Osteoblast (primary cell): ENCODE measurements at regions not wholly inside any gene's neighbourhood (a gene's known extent, or its start where the extent isn't known, plus 50 kb on each side); places are given as distances from the start of the nearest gene placed in this dataset.

ENCODE experiments used
- DNase-seq: peaks from one replicate; pipeline ENCODE4 v3.0.0; 2011; ENCODE audit warnings: low spot score, mixed read lengths; ENCODE audit not compliant: insufficient read length; ENCODE audit errors: missing footprints
- H2AFZ ChIP-seq: 2 replicates; pipeline ENCODE4 v1.6.0; 2011; ENCODE audit warnings: mild to moderate bottlenecking, low read length
- H3K27ac ChIP-seq: 2 replicates; pipeline ENCODE4 v1.5.1; 2011; ENCODE audit warnings: mild to moderate bottlenecking, low read depth, low read length, moderate library complexity
- H3K27me3 ChIP-seq: 2 replicates; pipeline ENCODE4 v1.6.0; 2012; ENCODE audit warnings: mild to moderate bottlenecking, control low read depth, inconsistent platforms, low read length, moderate library complexity; ENCODE audit not compliant: insufficient read depth
- H3K36me3 ChIP-seq: 2 replicates; pipeline ENCODE4 v1.5.1; 2011; ENCODE audit warnings: mild to moderate bottlenecking, low read length, control low read depth, moderate library complexity; ENCODE audit not compliant: insufficient read depth
- H3K4me1 ChIP-seq: 2 replicates; pipeline ENCODE4 v1.5.1; 2011; ENCODE audit warnings: mild to moderate bottlenecking, low read length, control low read depth, moderate library complexity; ENCODE audit not compliant: insufficient read depth
- H3K4me2 ChIP-seq: 2 replicates; pipeline ENCODE4 v1.6.0; 2011; ENCODE audit warnings: mild to moderate bottlenecking, low read length; ENCODE audit not compliant: insufficient read depth
- H3K4me3 ChIP-seq: fragments of 200-600 bp; sonication (generic); 3 replicates; pipeline ENCODE4 v1.5.1; 2012; ENCODE audit warnings: mild to moderate bottlenecking, low read length, inconsistent platforms; ENCODE audit not compliant: insufficient read depth
- H3K79me2 ChIP-seq: 2 replicates; pipeline ENCODE4 v1.6.0; 2012; ENCODE audit warnings: mild to moderate bottlenecking, low read length, control low read depth, inconsistent platforms; ENCODE audit not compliant: insufficient read depth
- H3K9me3 ChIP-seq: 2 replicates; pipeline ENCODE4 v1.5.1; 2011; ENCODE audit warnings: low read depth, low read length, control low read depth
- H4K20me1 ChIP-seq: 2 replicates; pipeline ENCODE4 v1.6.0; 2012; ENCODE audit warnings: mild to moderate bottlenecking, low read length, control low read depth; ENCODE audit not compliant: insufficient read depth
- CTCF ChIP-seq: IDR thresholded peaks from 2 replicates; pipeline ENCODE4 v1.5.1; 2011; ENCODE audit warnings: mild to moderate bottlenecking, low read depth, low read length, moderate library complexity; ENCODE audit errors: extremely low read depth

GRCh38 chr5:2575292-2575691, 176.2 kb downstream of the IRX2 start:
- Histone ChIP-seq H3K36me3 (no peaks in the 10 kb centered on the region), H2AFZ (no peak overlapping the region), H3K27me3 (no peaks in the 10 kb centered on the region), H3K4me1 (no peaks in the 10 kb centered on the region), H3K9me3 (no peaks in the 10 kb centered on the region), H3K27ac (no peak overlapping the region), H3K4me3 (no peak overlapping the region), H4K20me1 (no peaks in the 10 kb centered on the region), H3K79me2 (no peaks in the 10 kb centered on the region), H3K4me2 (no peak overlapping the region)
- no peak for TF ChIP-seq CTCF
- no peak for DNase-seq

- no peaks in the 10 kb centered on the region for H3K9me3 ChIP-seq
- no peak overlapping the region for H3K27ac ChIP-seq
Measured at GRCh38 chr5:2574155-2574554, 177.3 kb downstream of the IRX2 start.

GRCh38 chr5:2570586-2570985, 180.9 kb downstream of the IRX2 start:
- Histone ChIP-seq H3K4me2 (no peak overlapping the region), H3K36me3 (no peaks in the 10 kb centered on the region), H3K4me3 (no peak overlapping the region), H2AFZ (no peak overlapping the region), H3K79me2 (no peaks in the 10 kb centered on the region), H3K27ac (no peak overlapping the region), H3K4me1 (no peaks in the 10 kb centered on the region), H4K20me1 (no peaks in the 10 kb centered on the region), H3K27me3 (no peaks in the 10 kb centered on the region), H3K9me3 (no peaks in the 10 kb centered on the region)
- no peak for DNase-seq
- TF ChIP-seq CTCF = no peak

More at GRCh38 chr5:2574155-2574554, 177.3 kb downstream of the IRX2 start:
- Histone ChIP-seq H3K4me3 (no peak overlapping the region), H4K20me1 (no peaks in the 10 kb centered on the region), H3K36me3 (no peaks in the 10 kb centered on the region), H2AFZ (no peak overlapping the region), H3K79me2 (no peaks in the 10 kb centered on the region), H3K27me3 (no peaks in the 10 kb centered on the region), H3K4me1 (no peaks in the 10 kb centered on the region), H3K4me2 (no peak overlapping the region)
- no peak for TF ChIP-seq CTCF
- no peak for DNase-seq

- Histone ChIP-seq H3K4me2 (no peak overlapping the region), H4K20me1 (no peaks in the 10 kb centered on the region), H3K27ac (no peak overlapping the region), H2AFZ (no peak overlapping the region), H3K4me1 (no peaks in the 10 kb centered on the region), H3K27me3 (no peaks in the 10 kb centered on the region), H3K36me3 (no peaks in the 10 kb centered on the region), H3K79me2 (no peaks in the 10 kb centered on the region), H3K9me3 (no peaks in the 10 kb centered on the region), H3K4me3 (no peak overlapping the region)
- no peak for TF ChIP-seq CTCF
- no peak for DNase-seq
Measured at GRCh38 chr5:2569774-2570542, 181.5 kb downstream of the IRX2 start.
